ENCODE measurements at regions not wholly inside any gene's neighbourhood (a gene's known extent, or its start where the extent isn't known, plus 50 kb on each side); places are given as distances from the start of the nearest gene placed in this dataset.

DNA sequence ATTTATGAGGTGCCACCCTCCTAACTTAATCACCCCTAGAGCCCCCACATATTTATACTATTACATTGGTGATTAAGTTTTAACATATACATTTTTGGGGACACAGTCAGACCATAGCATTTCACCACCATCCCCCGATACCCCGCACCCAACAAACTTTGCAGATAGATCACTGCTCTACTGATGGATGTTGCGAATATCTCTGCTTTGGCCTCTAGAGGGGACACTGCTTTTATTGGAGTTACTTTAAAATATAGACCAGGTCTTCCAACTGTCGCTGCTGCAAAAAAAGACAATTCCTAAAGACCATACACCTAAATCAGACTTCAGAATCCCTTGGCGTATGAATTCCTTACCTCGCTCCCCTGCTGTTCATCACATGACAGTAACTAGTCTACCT, 115.8 kb upstream of the FSHR start:
- DNase-seq: no peak
- Histone ChIP-seq H3K4me1 (ENCODE audit: insufficient read depth) (no peaks in the 10 kb centered on the region), H3K4me3 (no peak overlapping the region), H3K36me3 (no peaks in the 10 kb centered on the region), H3K9me3 (no peaks in the 10 kb centered on the region), H3K27me3 (no peaks in the 10 kb centered on the region), H3K27ac (no peak overlapping the region)
- intact Hi-C loops (cut with DNase I): no loop called here
- 95 to 97% (median 97%) methylated on average over 6 of the region's 6 CpGs for WGBS, 3 donors
- TF ChIP-seq EP300 (IDR thresholded peaks at IDR 0.05) (no peak), POLR2A (IDR thresholded peaks at IDR 0.05) (no peak)
- TF ChIP-seq, protein P1, sequence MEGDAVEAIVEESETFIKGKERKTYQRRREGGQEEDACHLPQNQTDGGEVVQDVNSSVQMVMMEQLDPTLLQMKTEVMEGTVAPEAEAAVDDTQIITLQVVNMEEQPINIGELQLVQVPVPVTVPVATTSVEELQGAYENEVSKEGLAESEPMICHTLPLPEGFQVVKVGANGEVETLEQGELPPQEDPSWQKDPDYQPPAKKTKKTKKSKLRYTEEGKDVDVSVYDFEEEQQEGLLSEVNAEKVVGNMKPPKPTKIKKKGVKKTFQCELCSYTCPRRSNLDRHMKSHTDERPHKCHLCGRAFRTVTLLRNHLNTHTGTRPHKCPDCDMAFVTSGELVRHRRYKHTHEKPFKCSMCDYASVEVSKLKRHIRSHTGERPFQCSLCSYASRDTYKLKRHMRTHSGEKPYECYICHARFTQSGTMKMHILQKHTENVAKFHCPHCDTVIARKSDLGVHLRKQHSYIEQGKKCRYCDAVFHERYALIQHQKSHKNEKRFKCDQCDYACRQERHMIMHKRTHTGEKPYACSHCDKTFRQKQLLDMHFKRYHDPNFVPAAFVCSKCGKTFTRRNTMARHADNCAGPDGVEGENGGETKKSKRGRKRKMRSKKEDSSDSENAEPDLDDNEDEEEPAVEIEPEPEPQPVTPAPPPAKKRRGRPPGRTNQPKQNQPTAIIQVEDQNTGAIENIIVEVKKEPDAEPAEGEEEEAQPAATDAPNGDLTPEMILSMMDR (IDR thresholded peaks at IDR 0.05): no peak

GRCh38 chr2:49265471-49265870, 111.2 kb upstream of the FSHR start:
- Histone ChIP-seq H3K36me3 (no peaks in the 10 kb centered on the region), H3K4me3 (no peak overlapping the region), H3K27ac (no peak overlapping the region), H3K27me3 (no peaks in the 10 kb centered on the region), H3K9me3 (no peaks in the 10 kb centered on the region), H3K4me1 (ENCODE audit: insufficient read depth) (no peaks in the 10 kb centered on the region)
- no peak for DNase-seq
- intact Hi-C loops (cut with DNase I): no loop called here
- 50 to 61% (median 51%) methylated on average over 2 of the region's 2 CpGs for WGBS, 3 donors
- no peak for TF ChIP-seq POLR2A (IDR thresholded peaks at IDR 0.05)
- TF ChIP-seq EP300 (IDR thresholded peaks at IDR 0.05): no peak
- TF ChIP-seq, protein P1 (IDR thresholded peaks at IDR 0.05): no peak

- Histone ChIP-seq H3K36me3 (no peaks in the 10 kb centered on the region), H3K27ac (no peak overlapping the region), H3K4me3 (no peak overlapping the region), H3K27me3 (no peaks in the 10 kb centered on the region), H3K9me3 (no peaks in the 10 kb centered on the region), H3K4me1 (ENCODE audit: insufficient read depth) (no peaks in the 10 kb centered on the region)
- TF ChIP-seq POLR2A (IDR thresholded peaks at IDR 0.05) (no peak), EP300 (IDR thresholded peaks at IDR 0.05) (no peak)
- TF ChIP-seq, protein P1 (IDR thresholded peaks at IDR 0.05): no peak
- intact Hi-C loops (cut with DNase I): no loop called here
- no peak for DNase-seq
- WGBS, 3 donors: 52 to 57% (median 55%) methylated on average over 8 of the region's 8 CpGs
Observed at GRCh38 chr2:49262801-49263560, 108.7 kb upstream of the FSHR start.

- DNase-seq: no peak
- Histone ChIP-seq H3K4me3 (no peak overlapping the region), H3K27me3 (no peaks in the 10 kb centered on the region), H3K9me3 (no peaks in the 10 kb centered on the region), H3K36me3 (no peaks in the 10 kb centered on the region), H3K27ac (no peak overlapping the region), H3K4me1 (ENCODE audit: insufficient read depth) (no peaks in the 10 kb centered on the region)
- WGBS, 3 donors: 62 to 68% (median 65%) methylated on average over 4 of the region's 4 CpGs
- TF ChIP-seq, protein P1 (IDR thresholded peaks at IDR 0.05): no peak
- no peak for TF ChIP-seq EP300 (IDR thresholded peaks at IDR 0.05)
- no peak for TF ChIP-seq POLR2A (IDR thresholded peaks at IDR 0.05)
- intact Hi-C loops (cut with DNase I): no loop called here
Observed at GRCh38 chr2:49261781-49262180, 107.5 kb upstream of the FSHR start.

All from ovary (tissue), 7 donors.